ENCODE measurements at regions not wholly inside any gene's neighbourhood (a gene's known extent, or its start where the extent isn't known, plus 50 kb on each side); places are given as distances from the start of the nearest gene placed in this dataset.

- H3K4me3 ChIP-seq = no peak overlapping the region
- DNase-seq = no peak
- no peak for ATAC-seq
- H3K27ac ChIP-seq = no peak overlapping the region
- 40% methylated on average over 3 of the region's 3 CpGs for WGBS (ENCODE audit: insufficient coverage, low coverage, low lambda C conversion rate, missing lambda C conversion rate)
- no peaks in the 10 kb centered on the region for H3K9me3 ChIP-seq
- no peaks in the 10 kb centered on the region for H3K27me3 ChIP-seq
- intact Hi-C loops (cut with DNase I) = no loop called here
- no peaks in the 10 kb centered on the region for H3K4me1 ChIP-seq
- H3K36me3 ChIP-seq = no peaks in the 10 kb centered on the region
- no peak for TF ChIP-seq POLR2A (IDR thresholded peaks at IDR 0.05)
- TF ChIP-seq, protein P1, sequence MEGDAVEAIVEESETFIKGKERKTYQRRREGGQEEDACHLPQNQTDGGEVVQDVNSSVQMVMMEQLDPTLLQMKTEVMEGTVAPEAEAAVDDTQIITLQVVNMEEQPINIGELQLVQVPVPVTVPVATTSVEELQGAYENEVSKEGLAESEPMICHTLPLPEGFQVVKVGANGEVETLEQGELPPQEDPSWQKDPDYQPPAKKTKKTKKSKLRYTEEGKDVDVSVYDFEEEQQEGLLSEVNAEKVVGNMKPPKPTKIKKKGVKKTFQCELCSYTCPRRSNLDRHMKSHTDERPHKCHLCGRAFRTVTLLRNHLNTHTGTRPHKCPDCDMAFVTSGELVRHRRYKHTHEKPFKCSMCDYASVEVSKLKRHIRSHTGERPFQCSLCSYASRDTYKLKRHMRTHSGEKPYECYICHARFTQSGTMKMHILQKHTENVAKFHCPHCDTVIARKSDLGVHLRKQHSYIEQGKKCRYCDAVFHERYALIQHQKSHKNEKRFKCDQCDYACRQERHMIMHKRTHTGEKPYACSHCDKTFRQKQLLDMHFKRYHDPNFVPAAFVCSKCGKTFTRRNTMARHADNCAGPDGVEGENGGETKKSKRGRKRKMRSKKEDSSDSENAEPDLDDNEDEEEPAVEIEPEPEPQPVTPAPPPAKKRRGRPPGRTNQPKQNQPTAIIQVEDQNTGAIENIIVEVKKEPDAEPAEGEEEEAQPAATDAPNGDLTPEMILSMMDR (IDR thresholded peaks at IDR 0.05) = no peak
Observed at GRCh38 chr17:73980517-73980916, 223.0 kb upstream of the RPL38 start.

DNA sequence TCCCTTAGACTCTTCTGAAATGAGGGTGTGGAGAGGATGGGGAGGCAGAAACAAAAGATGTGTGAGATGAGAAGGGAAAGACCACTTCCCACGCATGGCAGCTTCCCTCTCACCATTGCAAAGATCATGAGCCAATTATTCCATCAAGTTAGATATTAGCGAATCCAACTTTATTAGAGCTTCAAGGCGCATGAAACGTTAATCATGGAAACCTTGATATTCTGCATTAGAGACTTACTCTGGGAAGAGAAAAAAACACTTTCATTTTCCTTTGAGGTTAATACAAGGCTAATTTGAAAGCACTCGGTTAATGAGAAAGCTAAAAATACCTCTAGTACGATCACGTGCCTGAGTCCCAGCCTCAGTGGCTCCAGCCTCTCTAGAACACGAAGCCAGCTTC, 220.6 kb upstream of the RPL38 start:
- TF ChIP-seq, protein P1 (IDR thresholded peaks at IDR 0.05) = no peak
- no peak for TF ChIP-seq POLR2A (IDR thresholded peaks at IDR 0.05)
- no peaks in the 10 kb centered on the region for H3K27me3 ChIP-seq
- H3K4me3 ChIP-seq = no peak overlapping the region
- no peak overlapping the region for H3K27ac ChIP-seq
- no peaks in the 10 kb centered on the region for H3K4me1 ChIP-seq
- no peaks in the 10 kb centered on the region for H3K9me3 ChIP-seq
- intact Hi-C loops (cut with DNase I) = no loop called here
- DNase-seq (no peak), ATAC-seq (no peak)
- H3K36me3 ChIP-seq = no peaks in the 10 kb centered on the region
- WGBS (ENCODE audit: insufficient coverage, low coverage, low lambda C conversion rate, missing lambda C conversion rate) = 53% methylated on average over 6 of the region's 8 CpGs

DNA sequence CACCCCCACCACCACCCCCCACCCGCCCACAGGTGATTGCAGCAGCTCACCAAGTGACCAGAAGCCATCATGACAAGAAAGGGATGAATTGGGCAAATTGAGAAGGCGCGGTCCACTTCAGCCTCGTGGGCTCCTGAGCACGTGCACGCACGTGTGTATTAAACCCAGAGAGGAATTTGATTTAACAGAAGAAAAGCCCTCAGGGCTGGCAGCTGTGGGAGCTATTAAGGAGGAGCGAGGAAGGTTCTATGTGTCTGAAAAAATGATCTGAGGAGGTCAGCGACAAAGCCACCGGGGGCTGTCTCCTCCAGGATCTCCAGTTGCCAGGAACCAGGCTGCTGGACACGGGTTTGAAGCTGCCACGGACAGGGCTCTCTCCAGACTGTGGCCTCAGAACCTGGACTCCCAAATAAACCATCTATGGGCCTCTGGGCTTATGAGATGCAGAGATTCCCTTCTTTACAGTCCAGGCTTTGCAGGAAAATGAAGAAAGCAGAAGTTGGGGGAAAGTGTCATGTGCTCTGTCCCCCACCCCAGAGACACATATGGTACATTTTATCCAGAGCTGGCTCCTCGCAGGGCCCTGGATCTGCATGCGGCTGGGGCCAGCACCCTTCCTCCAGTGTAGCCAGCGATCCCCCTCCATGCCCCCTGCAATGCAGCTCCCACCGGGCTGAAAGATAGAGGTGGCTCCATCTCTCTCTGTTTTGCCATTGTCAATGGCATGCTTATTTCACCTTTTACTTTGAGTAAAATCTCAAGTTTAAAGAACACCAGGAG, 219.7 kb upstream of the RPL38 start:
- Histone ChIP-seq H3K36me3 (no peaks in the 10 kb centered on the region), H3K4me3 (no peak overlapping the region), H3K4me1 (no peaks in the 10 kb centered on the region), H3K27me3 (no peaks in the 10 kb centered on the region), H3K27ac (no peak overlapping the region), H3K9me3 (no peaks in the 10 kb centered on the region)
- ATAC-seq = peak in 1 of 4 donors; percentile 44
- intact Hi-C loops (cut with DNase I) = no loop called here
- TF ChIP-seq, protein P1 (IDR thresholded peaks at IDR 0.05) = no peak
- no peak for TF ChIP-seq POLR2A (IDR thresholded peaks at IDR 0.05)
- no peak for DNase-seq
- 80% methylated on average over 11 of the region's 16 CpGs for WGBS (ENCODE audit: insufficient coverage, low coverage, low lambda C conversion rate, missing lambda C conversion rate)

GRCh38 chr17:73984941-73985340, 218.5 kb upstream of the RPL38 start:
- no peaks in the 10 kb centered on the region for H3K4me1 ChIP-seq
- WGBS (ENCODE audit: insufficient coverage, low coverage, low lambda C conversion rate, missing lambda C conversion rate) = 31% methylated on average over 4 of the region's 5 CpGs
- H3K9me3 ChIP-seq = no peaks in the 10 kb centered on the region
- no peaks in the 10 kb centered on the region for H3K27me3 ChIP-seq
- DNase-seq (no peak), ATAC-seq (no peak)
- no peak overlapping the region for H3K4me3 ChIP-seq
- intact Hi-C loops (cut with DNase I) = no loop called here
- TF ChIP-seq, protein P1 (IDR thresholded peaks at IDR 0.05) = no peak
- no peak for TF ChIP-seq POLR2A (IDR thresholded peaks at IDR 0.05)
- H3K27ac ChIP-seq = no peak overlapping the region
- no peaks in the 10 kb centered on the region for H3K36me3 ChIP-seq

Measured in right lobe of liver (tissue), 6 donors.